SIG-M5 (cell line): ENCODE measurements at regions not wholly inside any gene's neighbourhood (a gene's known extent, or its start where the extent isn't known, plus 50 kb on each side); places are given as distances from the start of the nearest gene placed in this dataset.

Source experiments
- DNase-seq: peaks from one replicate; lab custom pipeline; 2025; lab: John Stamatoyannopoulos, UW

DNA sequence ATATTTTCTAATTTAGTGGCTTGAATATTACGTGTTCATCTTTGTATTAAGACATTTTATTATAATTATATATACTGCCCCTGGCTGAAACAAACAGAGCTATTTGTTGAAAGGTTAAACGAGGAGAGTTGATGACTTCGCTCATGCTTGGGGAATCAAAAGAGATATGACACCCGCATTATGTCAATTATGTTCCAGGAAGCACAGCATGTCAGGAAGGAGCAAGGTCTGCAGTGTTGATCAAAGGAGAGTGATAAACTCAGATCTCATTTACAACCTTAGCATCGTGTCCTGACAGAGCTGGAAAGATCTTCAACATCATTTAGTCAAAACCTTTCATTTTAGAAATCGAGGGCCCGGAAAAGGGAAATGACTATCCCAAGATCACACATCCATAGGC, 510.1 kb downstream of the TDRD15 start:
- no peak for DNase-seq

DNA sequence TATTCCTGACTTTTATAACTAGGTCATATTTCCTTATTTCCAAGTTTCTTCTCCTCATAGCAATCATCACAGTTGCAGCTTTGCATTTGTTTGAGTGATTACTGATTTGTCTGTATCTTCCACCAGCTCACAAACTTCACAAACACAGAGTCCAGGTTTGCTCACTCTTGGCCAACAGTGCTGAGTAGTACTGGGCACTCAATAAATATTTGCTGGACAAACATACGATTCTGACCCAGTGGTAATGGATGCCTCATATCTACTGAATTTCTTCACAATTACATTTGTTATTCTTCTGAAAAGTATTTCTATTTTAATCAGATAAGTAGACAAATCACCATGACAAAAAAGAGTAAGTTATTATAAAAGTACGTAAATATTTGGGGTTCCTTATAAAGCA, 516.3 kb downstream of the TDRD15 start:
- no peak for DNase-seq

DNA sequence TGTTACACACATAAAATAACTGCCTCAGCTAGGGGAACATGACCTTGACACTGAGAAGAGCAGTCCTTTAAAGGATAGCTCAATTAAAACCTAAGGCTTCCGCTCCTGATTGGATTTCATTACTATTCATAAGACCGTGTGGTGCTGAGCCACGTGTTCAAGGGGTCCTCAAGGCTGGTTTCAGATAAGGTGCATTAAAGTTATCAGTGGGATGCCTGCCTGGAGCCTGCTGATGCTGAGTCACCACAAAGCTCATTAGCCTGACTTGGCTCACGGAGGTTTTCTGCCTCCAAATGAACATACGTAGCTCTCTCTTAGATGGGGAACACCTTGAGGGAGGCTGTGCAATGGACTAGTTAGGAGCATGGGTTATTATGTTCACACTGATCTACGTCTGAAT, 518.9 kb downstream of the TDRD15 start:
- DNase-seq: no peak

DNA sequence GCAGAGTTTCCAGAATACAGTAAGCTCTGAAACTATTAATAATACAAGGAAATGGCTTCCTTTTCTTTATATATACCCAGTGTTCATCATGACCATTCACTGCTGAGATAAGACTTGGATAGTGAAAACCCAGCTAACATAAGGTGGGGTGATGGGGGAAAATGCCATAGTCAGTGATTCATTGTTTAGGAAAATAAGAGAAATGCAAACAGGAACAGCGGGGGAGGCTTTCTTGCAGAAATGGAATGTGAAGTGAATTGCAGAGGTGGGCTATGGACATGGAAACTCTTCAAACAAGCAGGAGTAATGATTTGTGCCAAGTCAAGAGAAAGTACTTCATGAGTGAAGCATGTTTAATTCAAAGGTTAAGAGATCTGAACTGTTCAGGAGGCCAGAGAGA, 519.4 kb downstream of the TDRD15 start:
- no peak for DNase-seq

DNA sequence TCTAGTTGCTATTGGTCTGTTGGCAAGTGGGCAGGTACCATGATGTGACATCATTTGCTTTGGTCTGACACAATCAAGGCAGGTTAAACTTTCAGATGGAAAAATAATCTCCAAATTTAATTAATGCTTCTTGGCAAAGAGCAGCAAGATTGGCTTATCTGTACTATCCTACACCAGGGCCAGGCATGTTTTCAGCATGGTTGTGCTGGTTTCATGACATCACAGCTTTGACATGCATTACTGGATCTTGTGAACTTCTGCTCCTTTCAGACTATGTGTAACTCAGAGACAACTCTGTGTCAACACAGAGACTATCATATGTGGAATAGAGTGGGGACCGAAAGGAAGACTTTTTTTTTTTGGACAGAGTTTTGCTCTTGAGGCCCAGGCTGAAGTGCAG, 520.5 kb downstream of the TDRD15 start:
- no peak for DNase-seq

DNA sequence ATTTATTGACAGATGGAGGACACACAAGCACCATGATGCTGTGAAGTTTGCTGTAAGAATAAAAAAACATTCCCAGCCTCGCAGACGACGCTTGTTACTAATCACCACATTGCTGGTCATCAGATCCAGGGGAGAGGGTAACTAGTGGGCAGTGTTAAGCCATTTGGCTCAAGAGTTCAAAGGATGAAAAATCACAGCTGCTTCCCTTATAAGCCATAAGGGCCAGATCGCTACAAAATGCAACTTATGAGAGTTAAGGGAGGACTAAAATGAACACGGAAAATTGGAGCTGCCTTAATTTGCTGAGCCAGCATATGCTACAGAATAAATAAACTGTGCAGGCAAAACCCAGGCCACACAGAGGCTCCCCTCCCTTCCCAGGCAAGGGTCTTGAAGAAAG, 522.6 kb downstream of the TDRD15 start:
- no peak for DNase-seq

DNA sequence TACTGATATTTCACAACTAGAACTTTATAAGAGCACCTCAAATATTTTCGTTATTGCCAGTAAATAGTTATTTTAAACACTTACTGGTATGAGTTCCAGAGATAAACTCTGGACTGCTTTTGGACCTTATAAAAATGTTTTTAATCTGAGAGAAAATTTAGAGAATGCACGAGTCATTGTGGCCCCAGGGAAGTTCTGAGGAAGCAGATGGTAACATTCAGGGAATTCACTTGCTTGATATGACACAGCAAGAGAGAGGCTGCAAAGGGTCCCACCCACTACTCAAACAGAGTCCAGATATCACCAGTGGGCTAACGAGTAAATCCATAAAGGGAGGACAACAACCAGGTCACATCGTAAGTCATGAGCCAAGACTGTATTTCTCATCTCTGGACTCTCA, 526.8 kb downstream of the TDRD15 start:
- no peak for DNase-seq

DNA sequence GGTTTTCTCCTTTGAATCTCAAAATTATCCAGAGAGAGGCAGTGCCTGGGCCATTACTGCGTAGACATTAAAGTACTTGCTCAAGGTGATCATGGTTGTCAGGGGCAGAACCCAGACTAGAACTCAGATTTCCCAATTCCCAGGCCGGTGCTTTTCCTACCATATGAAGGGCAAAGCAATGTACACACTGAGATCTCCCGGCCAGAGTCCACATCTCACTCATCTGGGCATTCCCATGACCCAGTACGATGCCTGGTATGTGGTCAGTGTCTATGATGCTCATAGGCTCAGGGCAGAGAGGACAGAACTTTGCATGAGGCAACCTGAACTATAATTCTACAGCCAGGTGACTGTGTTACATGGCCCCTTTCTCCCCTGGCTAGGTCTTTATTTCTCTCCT, 531.4 kb downstream of the TDRD15 start:
- DNase-seq: no peak

DNA sequence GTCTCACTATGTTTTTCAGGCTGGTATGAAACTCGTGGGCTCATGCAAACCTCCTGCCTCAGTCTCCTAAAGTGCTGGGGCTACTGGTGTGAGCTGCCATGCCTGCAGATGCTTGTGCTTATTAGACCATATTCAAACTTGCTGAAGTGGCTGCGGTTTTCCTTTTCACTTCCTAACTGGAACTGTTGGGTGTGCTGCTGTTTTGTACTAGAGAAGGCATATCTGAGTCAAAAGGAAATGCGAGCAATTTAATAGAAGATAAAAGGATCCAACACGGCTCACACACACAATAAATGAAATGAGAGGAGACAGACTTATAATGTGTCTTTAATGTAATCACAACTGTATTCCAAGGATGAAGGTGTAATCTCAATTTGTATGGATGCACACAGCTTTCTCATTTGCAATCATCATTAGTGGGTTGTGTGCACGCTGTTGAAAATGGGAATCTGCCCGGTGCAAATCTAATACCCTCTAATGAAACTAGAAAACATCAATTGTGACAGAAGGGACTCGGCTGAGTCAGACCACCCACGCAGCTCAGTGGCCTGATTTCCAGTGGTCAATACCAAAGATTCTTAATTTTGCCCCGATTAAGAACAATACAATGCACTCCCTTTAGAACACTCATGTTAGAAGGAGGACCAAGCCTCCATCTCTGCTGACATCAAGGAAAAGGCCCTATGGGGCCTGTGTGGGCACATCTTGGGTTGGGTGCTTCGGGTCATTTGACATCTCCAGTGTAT, 532.7 kb downstream of the TDRD15 start:
- DNase-seq: no peak

DNA sequence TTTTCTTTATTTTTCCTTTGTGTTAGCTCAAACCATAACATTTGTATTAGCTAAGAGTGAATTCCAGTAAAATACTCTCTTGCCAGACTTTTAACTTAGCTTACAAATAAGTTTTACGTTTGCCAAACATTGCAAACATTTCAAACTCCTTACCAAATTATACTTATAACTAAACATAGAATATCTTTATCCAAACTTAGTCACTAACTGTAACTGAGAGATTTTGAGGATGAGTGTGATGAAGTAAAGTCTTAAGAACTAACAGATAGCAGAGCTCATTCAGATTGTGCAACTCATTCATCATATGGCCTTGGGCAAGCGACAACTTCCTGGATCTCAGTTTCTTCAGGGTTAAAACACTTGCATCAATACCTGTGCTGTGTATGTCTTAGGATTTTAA, 533.7 kb downstream of the TDRD15 start:
- DNase-seq: no peak

DNA sequence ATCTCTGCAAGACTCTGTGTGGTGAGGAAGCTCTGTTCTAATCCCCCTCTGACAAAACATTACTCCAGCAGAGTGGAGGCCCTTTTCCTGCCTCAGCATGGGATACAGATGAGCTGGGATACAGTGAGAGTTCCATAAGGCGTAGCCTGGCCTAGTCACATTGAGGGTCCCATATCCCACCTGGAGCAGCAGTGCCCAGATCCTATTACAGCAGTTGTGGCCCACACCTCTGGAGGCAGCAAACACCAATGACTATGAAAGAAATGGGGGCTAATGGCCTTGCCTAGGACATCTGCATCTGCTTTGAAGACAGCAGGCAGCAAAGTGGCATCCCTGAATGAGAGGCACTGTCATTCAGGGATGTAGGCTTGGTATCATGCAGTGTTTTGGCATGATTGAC, 534.5 kb downstream of the TDRD15 start:
- no peak for DNase-seq

DNA sequence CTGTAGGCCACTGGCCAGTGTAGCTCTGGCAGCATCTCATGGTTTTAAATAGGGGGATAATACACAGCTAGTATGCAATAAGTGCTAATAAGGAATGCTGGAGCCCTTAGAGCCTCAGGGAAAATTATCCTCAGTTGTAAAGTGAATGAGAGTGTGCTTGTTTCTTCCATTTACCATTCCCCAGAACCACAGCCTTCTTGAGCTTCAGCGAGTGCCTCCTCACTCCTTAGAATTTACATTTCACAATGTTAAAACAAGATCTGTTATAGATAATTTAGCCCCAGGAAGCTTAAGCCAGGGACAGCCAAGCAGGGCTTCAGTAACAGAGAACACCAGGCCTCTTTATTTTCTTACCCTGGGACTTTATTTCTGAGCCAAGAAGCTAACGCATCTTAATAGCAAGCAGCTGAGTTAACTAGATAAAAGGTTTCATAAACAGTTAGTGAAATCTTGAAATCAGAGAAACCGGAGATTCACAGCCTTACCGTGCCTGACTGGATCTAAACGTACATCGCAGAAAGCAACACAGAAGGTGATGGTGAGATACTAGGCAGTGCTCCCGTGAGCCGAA, 535.2 kb downstream of the TDRD15 start:
- no peak for DNase-seq

DNA sequence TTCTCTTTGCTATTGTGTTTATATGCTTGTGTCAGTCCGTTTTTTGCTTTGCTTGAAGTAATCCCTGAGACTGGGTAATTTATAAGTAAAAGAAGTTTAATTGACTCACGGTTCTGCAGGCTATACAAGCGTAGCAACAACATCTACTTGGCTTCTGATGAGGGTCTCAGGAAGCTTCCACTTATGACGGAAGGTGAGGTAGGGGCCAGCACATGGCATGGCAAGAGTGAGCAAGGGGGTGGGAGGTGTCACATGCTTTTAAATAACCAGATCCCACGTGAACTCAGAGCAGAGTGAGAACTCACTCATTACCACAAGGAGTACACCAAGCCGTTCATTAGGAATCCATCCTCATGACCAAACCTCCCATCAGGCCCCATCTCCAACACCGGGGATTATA, 540.3 kb downstream of the TDRD15 start:
- no peak for DNase-seq

DNA sequence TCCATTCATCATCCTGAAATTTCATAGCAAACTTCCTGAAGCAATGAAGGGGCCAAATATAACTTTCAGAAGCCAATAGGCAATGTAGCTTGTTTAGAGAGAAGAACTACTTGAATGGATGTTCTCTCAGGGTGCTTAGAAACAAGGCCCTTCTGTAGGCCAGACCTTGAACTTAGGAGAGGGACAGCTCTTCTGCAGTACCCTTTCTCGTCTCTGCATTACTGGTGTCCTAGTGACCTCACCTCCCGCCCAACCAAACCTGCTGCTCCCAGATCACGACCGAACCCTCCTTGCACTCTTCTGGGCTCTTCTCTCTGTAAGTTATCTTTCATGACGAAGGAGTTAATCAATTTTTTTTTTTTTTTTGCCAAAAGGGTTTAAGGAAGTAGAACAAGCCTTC, 543.9 kb downstream of the TDRD15 start:
- DNase-seq: no peak

DNA sequence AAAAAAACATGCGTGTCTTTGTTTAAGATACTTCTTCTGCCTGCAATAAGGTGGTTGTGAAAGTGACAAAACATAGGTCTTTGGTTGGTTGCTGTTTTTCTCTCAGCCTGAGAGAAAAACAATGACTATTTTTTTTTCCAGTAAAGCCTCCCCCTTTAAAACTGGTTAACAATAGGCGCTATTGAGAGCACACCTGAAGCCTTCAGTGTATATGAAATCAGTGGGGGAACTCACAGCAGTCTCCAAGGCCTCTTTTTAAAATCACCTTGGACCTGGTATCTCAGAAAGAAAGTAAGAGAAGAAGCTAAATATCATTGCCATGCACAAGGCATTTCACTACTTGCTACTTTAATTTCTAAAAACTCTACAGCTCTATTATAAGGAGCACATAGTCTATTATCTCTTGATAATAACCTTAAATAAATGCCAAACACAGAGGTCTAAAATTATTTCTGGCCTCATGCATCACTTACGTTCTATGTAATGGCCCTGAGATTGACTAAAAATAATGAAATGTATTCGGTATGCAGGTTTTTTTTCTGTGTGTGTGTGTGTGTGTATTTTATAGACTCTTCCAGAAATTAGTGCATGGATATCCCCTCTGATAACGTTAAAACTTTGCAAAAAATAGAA, 544.4 kb downstream of the TDRD15 start:
- DNase-seq: no peak

DNA sequence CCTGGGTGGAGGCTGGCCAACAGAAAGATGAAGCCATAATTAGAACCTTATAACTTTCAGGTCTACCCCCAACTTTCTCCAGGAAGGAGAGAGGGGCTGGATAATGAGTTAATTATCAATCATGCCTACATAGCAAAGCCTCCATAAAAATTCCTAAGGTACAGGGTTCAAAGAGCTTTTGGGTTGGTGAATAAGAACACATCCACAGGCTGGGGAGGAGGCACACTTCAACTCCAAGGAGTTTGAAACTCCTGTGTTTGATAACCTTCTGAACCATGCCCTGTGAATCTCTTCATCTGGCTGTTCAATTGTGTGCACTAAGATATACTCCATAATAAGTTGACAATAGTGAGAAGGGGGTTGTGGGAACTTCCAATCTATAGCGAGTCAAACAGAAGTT, 552.3 kb downstream of the TDRD15 start:
- DNase-seq: no peak

DNA sequence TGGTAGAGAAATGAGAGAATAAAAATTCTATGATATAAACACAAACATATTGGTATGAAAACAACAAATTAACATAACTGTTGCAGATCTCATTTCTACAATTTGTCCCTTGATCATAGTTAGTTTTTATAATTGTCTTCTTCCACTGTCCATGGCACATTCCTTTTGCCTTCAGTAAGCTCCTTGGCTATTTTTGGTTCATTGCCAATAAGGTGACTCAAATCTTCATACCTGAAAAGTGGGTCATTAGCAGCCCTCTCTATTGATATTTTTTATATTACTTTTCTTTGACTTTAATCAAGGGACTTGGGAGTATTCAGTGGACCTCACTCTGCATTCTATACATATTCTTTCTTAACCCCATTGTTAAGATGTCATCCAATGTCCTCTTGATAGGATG, 552.9 kb downstream of the TDRD15 start:
- DNase-seq: no peak

DNA sequence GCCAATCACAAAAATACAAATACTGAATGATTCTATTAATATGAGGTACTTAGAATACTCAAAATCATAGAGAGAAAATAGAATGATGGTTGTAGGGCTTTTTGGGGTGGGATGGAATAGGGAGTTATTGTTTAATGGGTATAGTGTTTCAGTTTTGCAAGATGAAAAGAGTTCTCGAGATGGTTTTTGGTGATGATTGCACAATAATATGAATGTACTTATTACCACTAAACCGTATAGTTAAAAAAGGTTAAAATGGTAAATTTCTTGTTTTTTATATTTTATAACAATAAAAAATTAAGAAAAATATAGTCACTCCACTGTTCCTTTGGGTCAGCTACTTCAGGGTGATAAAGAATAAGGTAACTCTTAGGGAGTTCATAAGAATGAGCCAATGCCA, 560.1 kb downstream of the TDRD15 start:
- DNase-seq: no peak

DNA sequence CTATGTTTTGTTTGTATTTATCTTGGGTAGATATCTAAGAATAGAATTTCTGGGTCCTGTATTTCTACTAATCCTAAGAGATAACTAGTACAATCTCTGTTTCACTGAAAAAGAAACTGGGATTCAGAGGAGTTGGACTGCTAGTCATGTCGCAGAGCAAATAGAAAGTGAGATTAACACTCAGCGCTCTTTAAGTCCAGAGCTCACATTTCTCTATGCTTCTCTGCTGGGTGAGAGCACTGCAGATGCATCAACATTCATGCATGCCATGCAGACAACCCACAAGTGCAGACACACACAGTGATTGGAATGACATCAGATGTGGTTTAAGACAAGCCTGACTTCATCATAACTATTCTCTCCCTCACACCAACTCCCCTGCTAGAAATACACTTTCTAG, 563.8 kb downstream of the TDRD15 start:
- no peak for DNase-seq

DNA sequence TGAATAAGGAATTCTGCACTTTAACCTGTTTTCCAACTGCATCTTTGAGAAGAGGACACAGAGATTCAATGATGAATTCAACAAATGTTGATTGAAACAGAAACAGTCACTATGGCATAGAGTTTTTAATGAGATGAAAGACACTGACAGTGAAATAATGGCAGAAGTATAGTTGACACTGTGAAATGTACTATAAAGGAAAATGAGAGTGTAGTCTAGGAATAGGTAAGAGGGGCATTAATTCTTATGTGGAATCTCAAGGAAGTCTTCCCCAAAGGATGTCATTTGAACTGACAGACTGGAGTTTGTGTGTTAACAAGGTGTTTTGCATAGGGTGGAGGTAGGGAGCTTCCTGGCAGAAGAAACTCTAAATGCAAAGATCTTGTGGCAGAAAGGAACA, 566.2 kb downstream of the TDRD15 start:
- no peak for DNase-seq

DNA sequence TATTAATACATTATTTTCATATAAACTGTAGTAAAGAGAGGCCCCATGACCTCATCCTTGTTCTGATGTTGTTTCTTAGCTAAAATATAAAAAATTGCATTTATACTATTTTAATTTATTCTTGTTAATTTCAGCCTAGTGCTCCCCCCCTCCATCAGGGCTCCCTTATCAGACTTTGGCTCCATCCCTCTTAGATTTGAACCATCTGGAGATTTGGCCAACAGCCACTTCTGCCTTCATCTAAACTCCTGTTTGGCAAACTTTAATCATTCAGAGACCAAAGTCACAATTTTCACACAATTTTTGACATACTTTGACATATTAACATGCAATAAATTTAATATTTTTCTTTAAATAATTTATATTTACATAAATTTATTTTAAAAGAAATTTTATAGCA, 569.3 kb downstream of the TDRD15 start:
- no peak for DNase-seq

DNA sequence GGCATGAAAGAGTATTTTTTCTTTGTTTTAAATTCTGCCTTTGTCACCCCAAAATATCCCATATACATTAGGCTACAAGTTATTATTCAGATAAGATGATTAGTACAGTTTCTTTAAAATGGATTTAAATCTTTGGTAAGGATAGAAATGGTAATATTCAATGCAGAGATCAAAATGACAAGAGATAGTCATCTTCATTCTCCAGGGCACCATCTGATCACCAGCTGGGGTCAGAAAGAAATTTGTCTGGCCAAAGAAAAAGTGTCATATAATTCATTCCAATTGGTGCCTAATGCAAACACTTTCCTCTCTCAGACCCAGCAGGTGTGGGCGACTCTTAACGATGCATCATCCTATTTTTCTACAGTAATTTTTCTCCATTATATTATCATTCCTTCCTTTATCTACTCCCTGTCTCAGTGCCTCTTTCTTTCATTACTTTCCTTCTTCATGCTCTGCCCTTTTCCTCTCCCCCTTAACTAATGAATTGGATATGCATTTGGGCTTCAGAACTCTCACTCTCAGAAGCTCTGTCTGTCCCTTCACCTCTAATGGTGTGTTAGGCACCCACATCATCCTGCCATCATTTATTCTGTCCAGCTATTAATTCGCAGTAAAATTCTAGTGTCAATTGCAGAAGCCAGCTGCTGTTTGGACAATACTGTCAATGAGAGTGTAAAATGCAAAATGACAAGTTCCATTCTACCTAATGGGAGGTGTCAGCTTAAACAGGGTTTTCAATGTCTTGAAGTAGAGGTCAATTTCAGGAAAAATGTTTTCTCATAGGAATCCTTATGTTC, 570.5 kb downstream of the TDRD15 start:
- DNase-seq: no peak

DNA sequence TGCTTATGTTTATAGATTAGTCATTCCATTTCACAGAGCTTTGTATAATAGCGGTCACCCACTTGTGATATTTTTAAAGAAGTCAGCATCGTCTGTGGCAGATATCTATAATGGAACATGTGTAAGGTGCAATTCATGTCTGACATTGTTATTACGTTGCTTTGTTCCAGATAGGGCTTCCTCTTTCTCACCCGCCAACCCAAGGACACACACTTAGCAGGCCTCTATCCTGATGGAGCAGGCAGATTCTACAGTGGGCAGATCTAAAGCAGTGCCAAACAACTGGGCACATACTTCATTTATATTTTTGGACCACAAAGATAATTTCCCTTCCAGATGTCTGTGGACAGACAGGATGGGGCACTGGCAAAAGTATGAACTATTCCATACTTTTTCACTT, 573.1 kb downstream of the TDRD15 start:
- no peak for DNase-seq
